ENCODE measurements at regions not wholly inside any gene's neighbourhood (a gene's known extent, or its start where the extent isn't known, plus 50 kb on each side); places are given as distances from the start of the nearest gene placed in this dataset.

DNA sequence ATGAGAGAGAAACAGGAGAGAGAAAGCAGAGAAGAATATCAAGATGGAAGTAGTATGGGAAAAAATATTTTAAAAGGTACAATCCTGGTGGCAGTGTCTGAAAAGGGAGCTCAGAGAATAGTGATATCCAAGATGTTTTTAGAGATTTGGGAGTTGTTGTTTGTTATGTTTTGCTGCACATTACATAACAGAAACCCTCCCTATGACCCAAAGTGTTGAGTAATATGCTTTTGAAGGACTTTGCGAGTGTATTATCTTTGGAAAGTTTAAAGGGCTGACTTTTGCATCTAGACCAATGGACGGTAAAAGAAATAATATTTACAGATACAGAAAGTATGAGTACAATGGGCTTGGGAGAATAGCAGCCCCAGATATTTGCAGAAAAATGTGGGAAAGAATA lies 759.7 kb downstream of the NTRK3 start:
- no peaks in the 10 kb centered on the region for H3K4me1 ChIP-seq
- TF ChIP-seq, protein P1, sequence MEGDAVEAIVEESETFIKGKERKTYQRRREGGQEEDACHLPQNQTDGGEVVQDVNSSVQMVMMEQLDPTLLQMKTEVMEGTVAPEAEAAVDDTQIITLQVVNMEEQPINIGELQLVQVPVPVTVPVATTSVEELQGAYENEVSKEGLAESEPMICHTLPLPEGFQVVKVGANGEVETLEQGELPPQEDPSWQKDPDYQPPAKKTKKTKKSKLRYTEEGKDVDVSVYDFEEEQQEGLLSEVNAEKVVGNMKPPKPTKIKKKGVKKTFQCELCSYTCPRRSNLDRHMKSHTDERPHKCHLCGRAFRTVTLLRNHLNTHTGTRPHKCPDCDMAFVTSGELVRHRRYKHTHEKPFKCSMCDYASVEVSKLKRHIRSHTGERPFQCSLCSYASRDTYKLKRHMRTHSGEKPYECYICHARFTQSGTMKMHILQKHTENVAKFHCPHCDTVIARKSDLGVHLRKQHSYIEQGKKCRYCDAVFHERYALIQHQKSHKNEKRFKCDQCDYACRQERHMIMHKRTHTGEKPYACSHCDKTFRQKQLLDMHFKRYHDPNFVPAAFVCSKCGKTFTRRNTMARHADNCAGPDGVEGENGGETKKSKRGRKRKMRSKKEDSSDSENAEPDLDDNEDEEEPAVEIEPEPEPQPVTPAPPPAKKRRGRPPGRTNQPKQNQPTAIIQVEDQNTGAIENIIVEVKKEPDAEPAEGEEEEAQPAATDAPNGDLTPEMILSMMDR (IDR thresholded peaks at IDR 0.05) = no peak
- TF ChIP-seq POLR2AphosphoS5 (IDR thresholded peaks at IDR 0.05) = no peak
- no peak for TF ChIP-seq POLR2A (IDR thresholded peaks at IDR 0.05)
- H3K27ac ChIP-seq = no peak overlapping the region
- no peak for DNase-seq (ENCODE audit: low spot score in 2 of 2)
- intact Hi-C loops (cut with DNase I; ENCODE audit: low total_unique reads) = no loop called here
- H3K4me3 ChIP-seq = no peak overlapping the region
- no peaks in the 10 kb centered on the region for H3K27me3 ChIP-seq
- H3K36me3 ChIP-seq = no peaks in the 10 kb centered on the region
- no peaks in the 10 kb centered on the region for H3K9me3 ChIP-seq

DNA sequence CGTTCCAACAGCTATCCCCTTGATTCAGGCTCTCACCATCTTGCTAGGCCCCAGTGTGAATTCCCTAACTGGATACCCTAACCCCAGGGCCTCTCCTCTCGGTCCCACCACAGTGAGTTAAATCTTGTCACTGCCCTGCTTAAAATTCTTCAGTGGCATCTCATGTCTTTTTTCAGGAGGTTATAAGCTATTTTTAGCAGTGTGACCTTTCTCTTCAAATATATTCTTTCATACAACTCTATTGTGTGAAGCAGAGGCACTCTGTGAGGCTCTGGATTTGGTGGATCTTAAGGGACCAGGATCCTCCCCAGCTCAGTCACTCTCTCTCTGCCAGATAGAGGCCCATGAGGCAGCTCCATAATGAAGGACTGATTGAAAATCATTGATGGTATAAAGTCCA lies 760.4 kb downstream of the NTRK3 start:
- no peak overlapping the region for H3K27ac ChIP-seq
- intact Hi-C loops (cut with DNase I; ENCODE audit: low total_unique reads) = no loop called here

DNA sequence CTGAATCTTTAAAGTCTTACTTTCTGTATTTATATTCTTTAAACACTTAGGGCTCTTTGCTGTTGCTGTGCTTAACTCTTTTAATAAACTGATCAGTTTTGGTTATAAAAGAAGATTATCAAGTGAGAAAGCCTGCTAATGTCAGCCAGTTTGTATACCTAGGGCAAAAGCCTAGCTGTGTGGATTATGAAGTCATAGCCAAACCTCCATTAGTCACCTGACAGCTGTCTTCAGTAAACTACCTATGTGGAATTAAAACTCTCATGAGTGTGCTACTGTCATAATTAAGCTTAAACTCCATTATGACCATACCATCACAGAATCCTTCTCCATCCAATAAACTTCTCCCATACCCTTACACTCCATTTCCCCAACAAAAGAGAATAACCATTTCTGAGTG lies 762.7 kb downstream of the NTRK3 start:
- Histone ChIP-seq H3K36me3 (no peaks in the 10 kb centered on the region), H3K4me1 (no peaks in the 10 kb centered on the region), H3K27me3 (no peaks in the 10 kb centered on the region), H3K9me3 (no peaks in the 10 kb centered on the region), H3K27ac (no peak overlapping the region), H3K4me3 (no peak overlapping the region)
- intact Hi-C loops (cut with DNase I; ENCODE audit: low total_unique reads) = no loop called here
- TF ChIP-seq POLR2A (IDR thresholded peaks at IDR 0.05) (no peak), POLR2AphosphoS5 (IDR thresholded peaks at IDR 0.05) (no peak)
- TF ChIP-seq, protein P1 (IDR thresholded peaks at IDR 0.05) = no peak
- no peak for DNase-seq (ENCODE audit: low spot score in 2 of 2)

More for the DNA sequence above, 760.4 kb downstream of the NTRK3 start:
- Histone ChIP-seq H3K4me3 (no peak overlapping the region), H3K36me3 (no peaks in the 10 kb centered on the region), H3K9me3 (no peaks in the 10 kb centered on the region), H3K27me3 (no peaks in the 10 kb centered on the region), H3K4me1 (no peaks in the 10 kb centered on the region)
- DNase-seq (ENCODE audit: low spot score in 2 of 2) = no peak
- TF ChIP-seq, protein P1 (IDR thresholded peaks at IDR 0.05) = no peak
- TF ChIP-seq POLR2AphosphoS5 (IDR thresholded peaks at IDR 0.05) (no peak), POLR2A (IDR thresholded peaks at IDR 0.05) (no peak)

DNA sequence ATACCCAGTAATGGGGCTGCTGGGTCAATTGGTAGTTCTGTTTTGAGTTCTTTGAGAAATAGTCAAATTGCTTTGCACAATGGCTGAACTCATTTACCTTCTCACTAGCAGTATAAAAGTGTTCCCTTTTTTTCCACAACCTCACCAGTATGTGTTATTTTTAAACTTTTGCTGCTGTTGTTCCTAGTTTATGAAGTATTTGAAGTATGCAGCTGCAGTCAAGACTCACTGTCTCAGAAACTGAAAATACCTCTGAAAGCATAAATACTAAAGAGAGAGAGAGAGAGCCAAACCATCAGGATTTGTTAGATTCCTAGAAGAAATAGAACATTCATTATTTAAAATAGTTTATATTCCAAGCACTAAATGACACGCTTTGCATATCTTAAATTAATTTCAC lies 764.2 kb downstream of the NTRK3 start:
- Histone ChIP-seq H3K9me3 (no peaks in the 10 kb centered on the region), H3K36me3 (no peaks in the 10 kb centered on the region), H3K4me3 (no peak overlapping the region), H3K27me3 (no peaks in the 10 kb centered on the region), H3K27ac (no peak overlapping the region), H3K4me1 (no peaks in the 10 kb centered on the region)
- DNase-seq (ENCODE audit: low spot score in 2 of 2) = no peak
- intact Hi-C loops (cut with DNase I; ENCODE audit: low total_unique reads) = no loop called here
- no peak for TF ChIP-seq POLR2AphosphoS5 (IDR thresholded peaks at IDR 0.05)
- TF ChIP-seq POLR2A (IDR thresholded peaks at IDR 0.05) = no peak
- TF ChIP-seq, protein P1 (IDR thresholded peaks at IDR 0.05) = no peak

DNA sequence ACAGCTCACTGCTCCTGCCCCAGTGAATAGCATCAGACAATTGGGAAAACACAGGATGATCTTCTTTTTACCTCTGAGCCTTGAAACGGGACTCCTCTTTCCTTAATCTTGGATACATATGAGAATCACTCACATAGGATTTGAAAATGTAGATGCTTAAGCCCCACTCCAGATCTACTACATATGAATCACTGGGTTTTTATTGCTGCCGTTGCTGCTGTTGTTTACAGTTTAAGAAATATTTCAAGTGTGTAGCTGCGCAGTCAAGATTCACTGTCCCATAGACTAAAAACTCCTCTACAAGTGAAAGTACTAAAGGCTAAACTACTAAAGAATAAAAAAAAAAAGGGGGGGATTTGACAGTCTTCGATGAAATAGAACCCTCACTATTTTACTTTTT lies 765.9 kb downstream of the NTRK3 start:
- intact Hi-C loops (cut with DNase I; ENCODE audit: low total_unique reads) = no loop called here
- Histone ChIP-seq H3K27me3 (no peaks in the 10 kb centered on the region), H3K9me3 (no peaks in the 10 kb centered on the region), H3K4me3 (no peak overlapping the region), H3K36me3 (no peaks in the 10 kb centered on the region), H3K27ac (no peak overlapping the region), H3K4me1 (no peaks in the 10 kb centered on the region)
- TF ChIP-seq, protein P1 (IDR thresholded peaks at IDR 0.05) = no peak
- TF ChIP-seq POLR2A (IDR thresholded peaks at IDR 0.05) (no peak), POLR2AphosphoS5 (IDR thresholded peaks at IDR 0.05) (no peak)
- DNase-seq (ENCODE audit: low spot score in 2 of 2) = no peak

All from breast epithelium (tissue), 4 donors.